Mesothelial cell of epicardium (in vitro differentiated cells): ENCODE measurements at regions not wholly inside any gene's neighbourhood (a gene's known extent, or its start where the extent isn't known, plus 50 kb on each side); places are given as distances from the start of the nearest gene placed in this dataset.
"Not testable (repeated sequence)": the region's sequence is repeated elsewhere in the genome, so short reads cannot be mapped to it uniquely, and the experiment has no call there.

Experiments used
- DNase-seq, 2 experiments: peaks; one replicate each; pipeline ENCODE4 v3.0.0; 2021; ENCODE audit warnings: low spot score in 2 of 2; ENCODE audit not compliant: unreplicated experiment in 2 of 2
- H3K27ac Mint-ChIP-seq: 2 replicates; pipeline ENCODE4 v1.8.0; 2021; ENCODE audit warnings: mixed read lengths
- H3K27me3 Mint-ChIP-seq: 2 replicates; pipeline ENCODE4 v1.8.0; 2021; ENCODE audit warnings: low read depth, mixed read lengths
- H3K36me3 Mint-ChIP-seq: 2 replicates; pipeline ENCODE4 v1.8.0; 2021; ENCODE audit warnings: mixed read lengths
- H3K4me1 Mint-ChIP-seq: 2 replicates; pipeline ENCODE4 v1.8.0; 2021; ENCODE audit warnings: mixed read lengths
- H3K4me3 Mint-ChIP-seq: 2 replicates; pipeline ENCODE4 v1.8.0; 2021; ENCODE audit warnings: mild to moderate bottlenecking, moderate library complexity, mixed read lengths
- H3K9me3 Mint-ChIP-seq: 2 replicates; pipeline ENCODE4 v1.8.0; 2021; ENCODE audit warnings: mixed read lengths
- CTCF ChIP-seq: fragments of 200-600 bp; sonication (generic); IDR thresholded peaks from one replicate; pipeline ENCODE4 v1.5.0; 2021; ENCODE audit warnings: antibody characterized with exemption; ENCODE audit not compliant: unreplicated experiment

- Mint-ChIP-seq H3K36me3 (no peaks in the 10 kb centered on the region), H3K27me3 (peaks cover 8% of the 10 kb centered on the region), H3K4me3 (no peak overlapping the region), H3K4me1 (no peaks in the 10 kb centered on the region), H3K27ac (no peak overlapping the region), H3K9me3 (peaks cover 4% of the 10 kb centered on the region)
- no peak for TF ChIP-seq CTCF
- DNase-seq, result no peak
Measured at GRCh38 chr4:13815231-13815630, 187.7 kb upstream of the BOD1L1 start.

- H3K4me3 Mint-ChIP-seq, result no peak overlapping the region
- no peaks in the 10 kb centered on the region for H3K4me1 Mint-ChIP-seq
- H3K27ac Mint-ChIP-seq, result no peak overlapping the region
- no peak for DNase-seq
- no peak for TF ChIP-seq CTCF
- peaks cover 8% of the 10 kb centered on the region for H3K27me3 Mint-ChIP-seq
- no peaks in the 10 kb centered on the region for H3K36me3 Mint-ChIP-seq
- peaks cover 4% of the 10 kb centered on the region for H3K9me3 Mint-ChIP-seq
Measured at GRCh38 chr4:13816472-13816871, 188.9 kb upstream of the BOD1L1 start.

- Mint-ChIP-seq H3K9me3 (peaks cover 23% of the 10 kb centered on the region), H3K4me3 (no peak overlapping the region), H3K36me3 (no peaks in the 10 kb centered on the region), H3K27ac (no peak overlapping the region), H3K4me1 (no peaks in the 10 kb centered on the region), H3K27me3 (peaks cover 8% of the 10 kb centered on the region)
- no peak for DNase-seq
- no peak for TF ChIP-seq CTCF
Measured at GRCh38 chr4:13821522-13821921, 194.0 kb upstream of the BOD1L1 start.

GRCh38 chr4:13825822-13826221 lies 198.3 kb upstream of the BOD1L1 start:
- peaks cover 23% of the 10 kb centered on the region for H3K9me3 Mint-ChIP-seq
- H3K36me3 Mint-ChIP-seq, H3K27ac Mint-ChIP-seq, H3K4me1 Mint-ChIP-seq, H3K4me3 Mint-ChIP-seq, H3K27me3 Mint-ChIP-seq, DNase-seq: not testable (repeated sequence)

GRCh38 chr4:13829457-13829856 lies 201.9 kb upstream of the BOD1L1 start:
- H3K36me3 Mint-ChIP-seq, result no peaks in the 10 kb centered on the region
- peaks cover 7% of the 10 kb centered on the region for H3K27me3 Mint-ChIP-seq
- no peak overlapping the region for H3K4me3 Mint-ChIP-seq
- no peak overlapping the region for H3K27ac Mint-ChIP-seq
- no peak for DNase-seq
- H3K9me3 Mint-ChIP-seq, result peaks cover 4% of the 10 kb centered on the region
- H3K4me1 Mint-ChIP-seq, result peaks cover 9% of the 10 kb centered on the region
- TF ChIP-seq CTCF, result no peak

- TF ChIP-seq CTCF, result no peak
- H3K27ac Mint-ChIP-seq, result no peak overlapping the region
- no peak overlapping the region for H3K4me3 Mint-ChIP-seq
- no peak for DNase-seq
- H3K36me3 Mint-ChIP-seq, result no peaks in the 10 kb centered on the region
- H3K27me3 Mint-ChIP-seq, result peaks cover 7% of the 10 kb centered on the region
- H3K9me3 Mint-ChIP-seq, result no peaks in the 10 kb centered on the region
- H3K4me1 Mint-ChIP-seq, result peaks cover 9% of the 10 kb centered on the region
Measured at GRCh38 chr4:13830449-13830848, 202.9 kb upstream of the BOD1L1 start.
